Ovary (tissue), 7 donors: ENCODE measurements at regions not wholly inside any gene's neighbourhood (a gene's known extent, or its start where the extent isn't known, plus 50 kb on each side); places are given as distances from the start of the nearest gene placed in this dataset.

Experiments used
- DNase-seq, 5 donors: peaks; one replicate each; pipeline ENCODE4 v3.0.0-alpha.2; 2019 to 2020
- H3K27ac ChIP-seq, 2 donors: fragments of 200-600 bp; one replicate each; pipeline versions ENCODE4 v1.5.1 to v1.8.0; 2019 to 2022
- H3K27me3 ChIP-seq: fragments of 200-600 bp; one replicate; pipeline ENCODE4 v1.8.0; 2022
- H3K36me3 ChIP-seq: fragments of 200-600 bp; sonication (generic); one replicate; pipeline ENCODE4 v1.5.1; 2019
- H3K4me1 ChIP-seq: one replicate; pipeline ENCODE4 v1.8.1; 2013; ENCODE audit warnings: mild to moderate bottlenecking, moderate library complexity; ENCODE audit not compliant: insufficient read depth
- H3K4me3 ChIP-seq: fragments of 200-600 bp; sonication (generic); one replicate; pipeline ENCODE4 v1.5.1; 2017
- H3K9me3 ChIP-seq, 2 donors: fragments of 200-600 bp in 1 of 2; sonication (generic) in 1 of 2; one replicate each; pipeline versions ENCODE4 v1.5.1 to v1.8.1; 2013 to 2019; ENCODE audit warnings: mild to moderate bottlenecking in 1 of 2, moderate library complexity in 1 of 2
- EP300 ChIP-seq: sonication (generic); formaldehyde crosslinking; IDR thresholded peaks from one replicate; pipeline ENCODE4 v1.6.1; 2017; ENCODE audit warnings: antibody characterized with exemption
- POLR2A ChIP-seq: fragments of 450-650 bp; IDR thresholded peaks from one replicate; pipeline ENCODE4 v1.6.1; 2017; ENCODE audit warnings: antibody characterized with exemption, mild to moderate bottlenecking, moderate library complexity
- WGBS, 3 donors: extraction: QIAGEN DNeasy Blood & Tissue Kit in 1 of 3; methylation state at CpG; one replicate each; pipeline versions ENCODE4 v1.1.5 to v1.1.7; 2013 to 2017; 5-methylcytosine and 5-hydroxymethylcytosine counted together
- intact Hi-C, 4 donors: fragments of 100-400 bp; cut with DNase I; formaldehyde crosslinking; loops; one replicate each; pipeline versions ENCODE4 v1.11.0 to v1.15.1; 2022 to 2023
- TF ChIP-seq, protein P1 (sequence below), 3 donors: fragments of 450-650 bp in 2 of 3; fragments of 200-600 bp in 1 of 3; IDR thresholded peaks; one replicate each; pipeline versions ENCODE4 v1.5.1 to v1.8.0; 2016 to 2022; ENCODE audit warnings: antibody characterized with exemption in 3 of 3, mild to moderate bottlenecking in 1 of 3
- donor health status: DM: no; HTN: no; CAD: no; lungs with moderate emphysema.
- donor health status: DM: no; HTN: no; CAD: no.
- donor health status: Bipolar disorder and iron deficiency.
- donor health status: DM: no; HTN: no; CAD: no.
- donor health status: DM: yes; HTN: yes; CAD: no.

DNA sequence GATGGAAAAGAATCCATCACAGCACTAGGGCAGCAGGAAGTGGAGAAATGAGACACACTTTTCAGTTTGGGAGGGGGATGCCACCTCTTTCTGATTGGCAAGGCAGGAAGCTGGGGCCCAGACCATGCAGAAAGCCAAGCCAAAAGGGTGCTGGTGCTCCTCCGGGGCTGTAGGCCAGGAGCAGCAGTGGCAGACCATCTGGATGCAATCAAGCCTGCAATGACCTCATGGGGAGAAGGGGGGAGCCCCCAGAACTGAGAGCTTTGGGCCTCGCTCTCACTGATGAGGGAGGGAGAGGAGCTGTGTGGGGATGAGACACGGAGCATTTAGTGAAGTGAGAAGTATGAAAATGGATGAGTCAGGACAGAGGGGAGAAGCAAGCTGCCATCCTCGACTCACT, 141.3 kb upstream of the NALF2 start:
- TF ChIP-seq POLR2A = no peak
- TF ChIP-seq EP300 = no peak
- TF ChIP-seq, protein P1, sequence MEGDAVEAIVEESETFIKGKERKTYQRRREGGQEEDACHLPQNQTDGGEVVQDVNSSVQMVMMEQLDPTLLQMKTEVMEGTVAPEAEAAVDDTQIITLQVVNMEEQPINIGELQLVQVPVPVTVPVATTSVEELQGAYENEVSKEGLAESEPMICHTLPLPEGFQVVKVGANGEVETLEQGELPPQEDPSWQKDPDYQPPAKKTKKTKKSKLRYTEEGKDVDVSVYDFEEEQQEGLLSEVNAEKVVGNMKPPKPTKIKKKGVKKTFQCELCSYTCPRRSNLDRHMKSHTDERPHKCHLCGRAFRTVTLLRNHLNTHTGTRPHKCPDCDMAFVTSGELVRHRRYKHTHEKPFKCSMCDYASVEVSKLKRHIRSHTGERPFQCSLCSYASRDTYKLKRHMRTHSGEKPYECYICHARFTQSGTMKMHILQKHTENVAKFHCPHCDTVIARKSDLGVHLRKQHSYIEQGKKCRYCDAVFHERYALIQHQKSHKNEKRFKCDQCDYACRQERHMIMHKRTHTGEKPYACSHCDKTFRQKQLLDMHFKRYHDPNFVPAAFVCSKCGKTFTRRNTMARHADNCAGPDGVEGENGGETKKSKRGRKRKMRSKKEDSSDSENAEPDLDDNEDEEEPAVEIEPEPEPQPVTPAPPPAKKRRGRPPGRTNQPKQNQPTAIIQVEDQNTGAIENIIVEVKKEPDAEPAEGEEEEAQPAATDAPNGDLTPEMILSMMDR (IDR thresholded peaks at IDR 0.05) = no peak
- WGBS, 3 donors = 21 to 34% (median 26%) methylated on average over 4 of the region's 4 CpGs
- Histone ChIP-seq H3K27me3 (no peaks in the 10 kb centered on the region), H3K36me3 (no peaks in the 10 kb centered on the region), H3K27ac (no peak overlapping the region), H3K4me3 (no peak overlapping the region), H3K9me3 (no peaks in the 10 kb centered on the region), H3K4me1 (no peaks in the 10 kb centered on the region)
- peak; percentile 18 to 54 (median 43) for DNase-seq
- intact Hi-C loops = no loop called here

- H3K4me3 ChIP-seq = no peak overlapping the region
- no peaks in the 10 kb centered on the region for H3K36me3 ChIP-seq
- no peaks in the 10 kb centered on the region for H3K4me1 ChIP-seq
- no peak for DNase-seq
- no peaks in the 10 kb centered on the region for H3K27me3 ChIP-seq
- TF ChIP-seq, protein P1 (IDR thresholded peaks at IDR 0.05) = no peak
- TF ChIP-seq POLR2A (no peak), EP300 (no peak)
- intact Hi-C loops = no loop called here
- H3K9me3 ChIP-seq = no peaks in the 10 kb centered on the region
- 69 to 83% (median 74%) methylated on average over 5 of the region's 5 CpGs for WGBS, 3 donors
- no peak overlapping the region for H3K27ac ChIP-seq
Observed at GRCh38 chrX:69362354-69362753, 141.8 kb upstream of the NALF2 start.

GRCh38 chrX:69361311-69361845, 142.7 kb upstream of the NALF2 start:
- H3K4me3 ChIP-seq = no peak overlapping the region
- intact Hi-C loops = no loop called here
- H3K4me1 ChIP-seq = no peaks in the 10 kb centered on the region
- no peak for TF ChIP-seq POLR2A
- TF ChIP-seq EP300 = no peak
- TF ChIP-seq, protein P1 (IDR thresholded peaks at IDR 0.05) = no peak
- H3K27me3 ChIP-seq = no peaks in the 10 kb centered on the region
- no peak overlapping the region for H3K27ac ChIP-seq
- 13 to 22% (median 17%) methylated on average over 5 of the region's 5 CpGs for WGBS, 3 donors
- no peaks in the 10 kb centered on the region for H3K36me3 ChIP-seq
- H3K9me3 ChIP-seq = no peaks in the 10 kb centered on the region
- peak in 2 of 5 donors; percentile 12 to 32 for DNase-seq

GRCh38 chrX:69357317-69357716, 146.8 kb upstream of the NALF2 start:
- no peak overlapping the region for H3K4me3 ChIP-seq
- H3K27ac ChIP-seq = no peak overlapping the region
- TF ChIP-seq POLR2A (no peak), EP300 (no peak)
- TF ChIP-seq, protein P1 (IDR thresholded peaks at IDR 0.05) = no peak
- DNase-seq = no peak
- H3K27me3 ChIP-seq = no peaks in the 10 kb centered on the region
- 55 to 65% (median 63%) methylated on average over 2 of the region's 2 CpGs for WGBS, 3 donors
- no peaks in the 10 kb centered on the region for H3K36me3 ChIP-seq
- H3K9me3 ChIP-seq = no peaks in the 10 kb centered on the region
- H3K4me1 ChIP-seq = no peaks in the 10 kb centered on the region
- intact Hi-C loops = no loop called here
